Activated CD4-positive, CD25-positive, alpha-beta regulatory T cell treated with anti-CD3 and anti-CD28 coated beads, Interleukin-2, amount 50 U/mL, for 24 hours (primary cell): ENCODE measurements at regions not wholly inside any gene's neighbourhood (a gene's known extent, or its start where the extent isn't known, plus 50 kb on each side); places are given as distances from the start of the nearest gene placed in this dataset.

Experiments
- ATAC-seq, 2 donors: fragments of 150-1000 bp; cut with Tn5 transposase; one replicate each; pipeline ENCODE4 v1.10.0; 2021; ENCODE audit warnings: mild to moderate bottlenecking in 1 of 2, moderate library complexity in 1 of 2

GRCh38 chr13:40270726-40271125 lies 395.7 kb downstream of the FOXO1 start:
- no peak for ATAC-seq

- no peak for ATAC-seq
Measured at GRCh38 chr13:40271271-40271885, 395.1 kb downstream of the FOXO1 start.

GRCh38 chr13:40271931-40272775 lies 394.3 kb downstream of the FOXO1 start:
- peak; percentile 82 to 86 for ATAC-seq

- peak; percentile 71 to 79 for ATAC-seq
Measured at GRCh38 chr13:40272776-40273139, 393.7 kb downstream of the FOXO1 start.

- no peak for ATAC-seq
Measured at GRCh38 chr13:40273253-40274025, 393.0 kb downstream of the FOXO1 start.

GRCh38 chr13:40274103-40274502 lies 392.3 kb downstream of the FOXO1 start:
- ATAC-seq: no peak

- no peak for ATAC-seq
Measured at GRCh38 chr13:40275155-40275554, 391.3 kb downstream of the FOXO1 start.

- no peak for ATAC-seq
Measured at GRCh38 chr13:40275636-40276035, 390.8 kb downstream of the FOXO1 start.

- ATAC-seq: no peak
Measured at GRCh38 chr13:40283666-40284065, 382.8 kb downstream of the FOXO1 start.

- no peak for ATAC-seq
Measured at GRCh38 chr13:40285634-40286033, 380.8 kb downstream of the FOXO1 start.

- no peak for ATAC-seq
Measured at GRCh38 chr13:40287428-40287827, 379.0 kb downstream of the FOXO1 start.

GRCh38 chr13:40288259-40288658 lies 378.2 kb downstream of the FOXO1 start:
- no peak for ATAC-seq

GRCh38 chr13:40290758-40291157 lies 375.7 kb downstream of the FOXO1 start:
- no peak for ATAC-seq

GRCh38 chr13:40292108-40292507 lies 374.3 kb downstream of the FOXO1 start:
- ATAC-seq: no peak

GRCh38 chr13:40292536-40292935 lies 373.9 kb downstream of the FOXO1 start:
- ATAC-seq: no peak

GRCh38 chr13:40302351-40302750 lies 364.1 kb downstream of the FOXO1 start:
- no peak for ATAC-seq

- no peak for ATAC-seq
Measured at GRCh38 chr13:40304391-40304790, 362.1 kb downstream of the FOXO1 start.

GRCh38 chr13:40306817-40307216 lies 359.6 kb downstream of the FOXO1 start:
- peak; percentile 93 to 99 for ATAC-seq

GRCh38 chr13:40309881-40310280 lies 356.6 kb downstream of the FOXO1 start:
- no peak for ATAC-seq

GRCh38 chr13:40311356-40312101 lies 354.9 kb downstream of the FOXO1 start:
- no peak for ATAC-seq

GRCh38 chr13:40313269-40314200 lies 352.9 kb downstream of the FOXO1 start:
- ATAC-seq: no peak
